ENCODE measurements at regions not wholly inside any gene's neighbourhood (a gene's known extent, or its start where the extent isn't known, plus 50 kb on each side); places are given as distances from the start of the nearest gene placed in this dataset.
"Not testable (repeated sequence)": the region's sequence is repeated elsewhere in the genome, so short reads cannot be mapped to it uniquely, and the experiment has no call there.

DNA sequence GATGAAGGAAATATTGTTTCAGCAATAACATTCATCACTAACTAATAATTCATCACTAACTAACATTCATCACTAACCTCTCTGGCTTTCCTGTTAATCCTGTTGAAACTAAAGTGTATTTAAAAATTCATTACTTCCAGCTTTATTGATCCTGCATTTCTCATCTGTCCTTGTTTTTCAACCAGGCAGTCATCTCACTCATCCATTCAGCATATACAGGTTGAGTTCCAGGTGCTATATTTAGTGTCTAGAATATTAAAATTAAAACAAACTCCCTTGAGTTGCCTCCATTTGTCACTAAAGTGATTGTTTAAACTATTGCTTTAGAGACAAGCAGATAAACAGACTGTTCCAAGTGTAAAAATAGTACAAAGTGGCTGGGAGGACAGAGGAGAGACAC, 58.1 kb downstream of the ATXN7L3B start:
- DNase-seq, result no peak

DNA sequence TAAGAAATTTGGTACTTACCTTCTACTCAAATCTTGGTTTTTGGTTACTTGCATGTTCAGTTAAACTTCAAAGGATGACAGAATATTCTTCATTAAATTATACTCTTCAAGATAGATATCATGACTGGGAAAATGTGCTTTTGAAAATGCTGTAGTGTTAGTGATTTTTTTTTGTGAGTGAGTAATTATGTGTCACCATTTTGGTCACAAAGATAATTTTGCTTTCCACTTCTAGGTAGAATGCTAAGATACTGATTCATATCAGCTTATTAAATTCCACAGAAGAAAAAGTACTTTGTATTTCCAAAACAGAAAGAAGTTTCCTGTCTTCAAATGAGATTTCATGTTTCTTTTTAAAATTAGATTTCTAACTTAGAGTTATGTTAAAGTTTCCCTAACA, 61.2 kb downstream of the ATXN7L3B start:
- no peak for DNase-seq

DNA sequence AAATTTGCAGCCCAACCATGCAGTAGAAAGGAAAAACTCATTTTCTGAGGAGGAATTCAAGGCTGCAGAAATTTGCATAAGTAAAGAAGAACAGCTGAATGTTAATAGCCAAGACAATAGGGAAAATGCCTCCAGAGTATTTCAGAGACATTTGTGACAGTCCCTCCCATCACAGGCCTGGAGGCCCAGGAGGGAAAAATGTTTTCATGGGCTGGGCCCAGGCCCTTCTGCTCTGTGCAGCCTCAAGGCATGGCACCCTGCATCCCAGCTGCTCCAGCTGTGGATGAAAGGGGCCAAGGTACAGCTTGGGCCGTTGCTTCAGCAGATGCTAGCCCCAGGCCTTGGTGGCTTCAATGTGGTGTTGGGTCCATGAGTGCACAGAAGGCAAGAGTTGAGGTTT, 62.3 kb downstream of the ATXN7L3B start:
- DNase-seq, result no peak

DNA sequence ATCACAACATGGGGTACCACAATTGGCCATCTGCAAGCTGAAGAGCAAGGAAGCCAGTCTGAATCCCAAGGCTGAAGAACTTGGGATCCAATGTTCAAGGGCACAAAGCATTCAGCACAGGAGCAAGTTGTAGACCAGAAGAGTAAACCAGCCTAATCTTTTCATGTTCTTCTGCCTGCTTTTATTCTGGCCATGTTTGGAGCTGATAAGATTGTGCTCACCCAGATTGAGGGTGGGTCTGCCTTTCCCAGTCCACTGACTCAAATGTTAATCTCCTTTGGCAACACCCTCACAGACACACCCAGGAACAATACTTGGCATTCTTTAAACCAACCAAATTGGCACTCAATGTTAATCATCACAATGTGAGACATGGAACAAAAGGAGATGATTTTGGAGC, 63.2 kb downstream of the ATXN7L3B start:
- DNase-seq, result not testable (repeated sequence)

DNA sequence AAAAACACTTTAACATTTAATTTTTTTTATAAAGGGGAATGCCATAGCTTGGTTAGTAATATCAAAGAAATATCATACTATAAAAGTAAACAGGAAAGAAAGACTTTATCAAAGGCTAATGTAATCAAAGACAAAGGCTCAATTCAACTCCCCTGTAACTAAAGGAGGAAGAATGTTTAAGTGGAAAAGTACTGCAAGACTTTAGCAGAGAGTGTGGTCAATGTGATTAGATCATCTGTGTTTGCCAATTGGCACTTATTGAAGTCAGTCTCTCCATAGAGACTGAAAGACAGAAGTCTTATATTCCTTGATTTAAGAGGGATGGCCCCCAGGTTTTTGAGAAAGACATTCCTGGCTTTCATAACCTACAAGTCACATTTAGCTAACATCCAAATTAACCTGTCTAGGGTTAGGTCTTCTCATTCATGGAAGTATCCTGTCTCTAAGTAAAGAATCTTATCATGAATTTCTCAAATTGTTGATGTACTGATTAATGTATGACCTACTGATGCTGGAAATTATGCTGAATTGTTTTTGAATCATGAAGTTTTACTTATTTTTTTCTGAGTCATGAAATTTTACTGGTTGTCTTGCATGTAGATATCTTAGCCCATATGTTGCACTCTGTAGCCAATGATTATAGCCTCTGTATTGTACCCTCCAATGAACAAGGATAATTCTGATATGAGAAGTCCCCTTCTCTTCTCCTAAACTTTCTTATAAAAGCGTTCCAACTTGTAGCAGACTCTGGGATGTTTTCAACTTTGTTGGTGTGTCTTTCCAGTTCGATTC, 65.4 kb downstream of the ATXN7L3B start:
- no peak for DNase-seq

- DNase-seq, result no peak
These were observed 70.7 kb downstream of the ATXN7L3B start for GRCh38 chr12:74608231-74608775.

GRCh38 chr12:74610711-74611110, 73.1 kb downstream of the ATXN7L3B start:
- DNase-seq, result no peak

DNA sequence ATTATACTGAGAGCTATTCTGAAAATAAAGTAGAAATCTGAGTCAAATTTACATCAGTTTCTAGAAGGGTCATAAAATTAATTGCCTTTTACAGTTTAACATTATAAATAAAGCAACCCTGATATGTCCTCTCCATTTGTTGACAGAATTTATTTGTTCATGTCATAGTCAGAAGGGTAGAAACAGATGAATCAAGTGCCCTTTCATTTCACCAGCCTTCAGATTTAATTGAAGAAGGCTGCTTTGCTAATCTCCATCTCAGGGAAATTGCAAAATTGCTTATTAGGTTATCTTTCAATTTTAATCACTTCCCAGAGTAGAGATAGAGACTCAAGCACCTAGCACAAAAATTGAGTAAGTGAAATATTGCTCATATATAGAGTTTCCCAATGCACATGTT, 76.8 kb downstream of the ATXN7L3B start:
- DNase-seq, result peak; percentile 45

GRCh38 chr12:74619084-74619483, 81.4 kb downstream of the ATXN7L3B start:
- DNase-seq, result no peak

GRCh38 chr12:74619884-74620283, 82.2 kb downstream of the ATXN7L3B start:
- no peak for DNase-seq

- no peak for DNase-seq
These were observed 83.3 kb downstream of the ATXN7L3B start for GRCh38 chr12:74620921-74621320.

DNA sequence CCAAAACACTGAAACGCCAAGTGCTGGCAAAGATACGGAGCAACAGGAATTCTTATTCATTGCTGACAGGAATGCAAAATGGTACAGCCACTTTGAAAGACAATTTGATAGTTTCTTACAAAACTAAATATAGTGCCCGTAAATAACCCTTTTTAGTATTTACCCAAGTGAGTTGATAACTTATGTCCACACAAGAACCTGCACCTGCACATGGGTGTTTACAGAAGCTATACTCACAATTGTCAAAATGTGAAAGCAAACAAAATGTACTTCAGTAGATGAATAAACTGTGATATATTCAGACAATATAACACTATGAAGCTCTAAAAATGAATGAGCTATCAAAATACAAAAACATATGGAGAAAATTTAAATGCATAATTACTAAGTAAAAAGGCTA, 86.6 kb downstream of the ATXN7L3B start:
- DNase-seq, result peak; percentile 89

GRCh38 chr12:74626397-74626796, 88.8 kb downstream of the ATXN7L3B start:
- no peak for DNase-seq

GRCh38 chr12:74641262-74641661, 103.6 kb downstream of the ATXN7L3B start:
- no peak for DNase-seq

- no peak for DNase-seq
These were observed 104.1 kb downstream of the ATXN7L3B start for GRCh38 chr12:74641694-74642093.

DNA sequence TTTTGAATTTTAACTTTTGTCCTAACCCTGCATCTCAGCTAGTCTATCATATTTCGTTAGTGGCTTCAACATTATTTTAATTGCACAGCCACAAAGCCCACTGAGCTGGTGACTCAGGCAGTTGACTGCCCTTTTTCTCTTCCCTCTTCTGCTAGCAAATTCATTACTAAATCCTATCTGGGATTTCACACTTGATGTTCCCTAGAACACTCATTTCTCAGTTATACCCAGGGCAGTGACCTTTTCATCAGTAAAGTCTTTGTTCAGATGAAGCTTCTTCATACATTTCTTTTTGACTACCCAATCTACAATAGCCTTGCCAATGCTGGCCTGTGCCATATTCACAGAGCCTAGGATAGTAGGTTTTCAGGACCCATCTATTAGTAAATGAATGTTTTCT, 107.0 kb downstream of the ATXN7L3B start:
- DNase-seq, result no peak

- DNase-seq, result peak; percentile 68
These were observed 109.2 kb downstream of the ATXN7L3B start for GRCh38 chr12:74646831-74647230.

GRCh38 chr12:74647256-74647655, 109.6 kb downstream of the ATXN7L3B start:
- no peak for DNase-seq

- no peak for DNase-seq
These were observed 118.6 kb downstream of the ATXN7L3B start for GRCh38 chr12:74656251-74656650.

GRCh38 chr12:74660442-74660841, 122.8 kb downstream of the ATXN7L3B start:
- no peak for DNase-seq

GRCh38 chr12:74663958-74664357, 126.3 kb downstream of the ATXN7L3B start:
- no peak for DNase-seq

DNA sequence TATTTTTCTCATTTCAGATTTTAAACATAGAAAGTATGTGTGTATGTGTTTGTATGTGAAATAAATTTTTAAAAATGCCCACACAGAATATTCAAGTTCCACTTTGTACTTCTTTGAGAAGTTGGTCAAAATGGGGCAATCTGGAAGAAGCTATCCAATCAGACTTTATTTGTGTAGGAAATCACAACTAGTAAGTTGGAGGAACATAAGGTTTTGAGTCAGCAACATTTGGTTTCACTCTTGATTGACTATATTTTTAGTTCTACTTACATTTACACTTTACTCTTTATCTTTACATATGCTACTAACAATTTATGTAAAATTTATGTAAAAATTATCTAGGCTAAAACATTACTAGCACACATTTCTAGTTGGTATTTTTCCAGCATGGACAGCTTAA, 128.1 kb downstream of the ATXN7L3B start:
- no peak for DNase-seq

DNA sequence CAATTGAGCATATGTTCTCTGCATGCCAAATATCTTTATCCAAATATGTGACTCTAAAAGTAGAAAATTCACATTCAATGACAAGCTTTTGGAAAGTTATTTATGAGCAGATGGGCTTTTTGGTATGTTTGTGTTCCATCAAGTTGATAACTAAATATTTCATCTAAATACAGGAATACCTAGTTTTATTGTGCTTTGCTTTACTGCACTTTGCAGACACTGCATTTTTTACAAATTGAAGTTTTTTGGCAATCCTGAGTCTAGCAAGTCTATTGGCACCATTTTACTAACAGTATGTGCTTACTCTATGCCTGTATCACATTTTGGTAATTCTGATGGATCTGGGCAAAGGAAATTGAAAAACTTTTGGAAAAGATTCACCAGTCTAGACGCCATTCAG, 133.8 kb downstream of the ATXN7L3B start:
- no peak for DNase-seq

GRCh38 chr12:74676955-74677354, 139.3 kb downstream of the ATXN7L3B start:
- DNase-seq, result not testable (repeated sequence)

- DNase-seq, result no peak
These were observed 147.8 kb downstream of the ATXN7L3B start for GRCh38 chr12:74685385-74685784.

All from NCI-H774 (cell line).